ENCODE measurements at regions not wholly inside any gene's neighbourhood (a gene's known extent, or its start where the extent isn't known, plus 50 kb on each side); places are given as distances from the start of the nearest gene placed in this dataset.

DNA sequence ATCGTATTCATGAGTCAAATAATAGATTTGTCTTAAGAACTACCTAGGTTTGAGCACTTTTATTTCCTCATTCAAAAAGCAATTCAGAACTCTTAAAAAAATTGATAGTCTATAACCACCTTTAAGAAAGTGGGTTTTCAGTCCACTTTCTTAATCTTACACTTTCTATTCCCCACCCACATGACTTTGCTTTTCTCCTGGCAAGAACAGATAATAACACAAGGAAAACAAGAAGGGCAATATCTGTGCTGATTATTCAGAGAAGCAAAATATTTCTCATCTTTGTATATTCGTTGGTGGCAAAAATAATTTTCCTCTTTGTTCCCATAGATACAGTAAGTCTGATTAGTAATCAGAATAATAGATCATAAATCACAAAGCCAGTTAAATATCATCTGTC lies 130.6 kb upstream of the DNAJC10 start:
- no peak for TF ChIP-seq SUZ12 (IDR thresholded peaks at IDR 0.05; ENCODE audit: unreplicated experiment)
- TF ChIP-seq, protein P1, sequence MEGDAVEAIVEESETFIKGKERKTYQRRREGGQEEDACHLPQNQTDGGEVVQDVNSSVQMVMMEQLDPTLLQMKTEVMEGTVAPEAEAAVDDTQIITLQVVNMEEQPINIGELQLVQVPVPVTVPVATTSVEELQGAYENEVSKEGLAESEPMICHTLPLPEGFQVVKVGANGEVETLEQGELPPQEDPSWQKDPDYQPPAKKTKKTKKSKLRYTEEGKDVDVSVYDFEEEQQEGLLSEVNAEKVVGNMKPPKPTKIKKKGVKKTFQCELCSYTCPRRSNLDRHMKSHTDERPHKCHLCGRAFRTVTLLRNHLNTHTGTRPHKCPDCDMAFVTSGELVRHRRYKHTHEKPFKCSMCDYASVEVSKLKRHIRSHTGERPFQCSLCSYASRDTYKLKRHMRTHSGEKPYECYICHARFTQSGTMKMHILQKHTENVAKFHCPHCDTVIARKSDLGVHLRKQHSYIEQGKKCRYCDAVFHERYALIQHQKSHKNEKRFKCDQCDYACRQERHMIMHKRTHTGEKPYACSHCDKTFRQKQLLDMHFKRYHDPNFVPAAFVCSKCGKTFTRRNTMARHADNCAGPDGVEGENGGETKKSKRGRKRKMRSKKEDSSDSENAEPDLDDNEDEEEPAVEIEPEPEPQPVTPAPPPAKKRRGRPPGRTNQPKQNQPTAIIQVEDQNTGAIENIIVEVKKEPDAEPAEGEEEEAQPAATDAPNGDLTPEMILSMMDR (IDR thresholded peaks at IDR 0.05 in 2 of 3, conservative IDR thresholded peaks at IDR 0.05 in 1 of 3; ENCODE audit: control insufficient read depth in 2 of 3, extremely low read depth in 1 of 3, insufficient read depth in 1 of 3, low read depth in 3 of 3, low read length in 3 of 3): no peak
- TF ChIP-seq NRF1 (conservative IDR thresholded peaks at IDR 0.05; ENCODE audit: low read depth, low read length): no peak
- TF ChIP-seq FOXM1 (IDR thresholded peaks at IDR 0.05; ENCODE audit: low read depth, low read length): no peak
- TF ChIP-seq JUNB (IDR thresholded peaks at IDR 0.05): no peak
- TF ChIP-seq MYC (IDR thresholded peaks at IDR 0.05; ENCODE audit: insufficient read depth, insufficient read length, insufficient replicate concordance, low read length, severe bottlenecking): no peak
- TF ChIP-seq, protein P2, sequence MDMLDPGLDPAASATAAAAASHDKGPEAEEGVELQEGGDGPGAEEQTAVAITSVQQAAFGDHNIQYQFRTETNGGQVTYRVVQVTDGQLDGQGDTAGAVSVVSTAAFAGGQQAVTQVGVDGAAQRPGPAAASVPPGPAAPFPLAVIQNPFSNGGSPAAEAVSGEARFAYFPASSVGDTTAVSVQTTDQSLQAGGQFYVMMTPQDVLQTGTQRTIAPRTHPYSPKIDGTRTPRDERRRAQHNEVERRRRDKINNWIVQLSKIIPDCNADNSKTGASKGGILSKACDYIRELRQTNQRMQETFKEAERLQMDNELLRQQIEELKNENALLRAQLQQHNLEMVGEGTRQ (IDR thresholded peaks at IDR 0.05; ENCODE audit: borderline replicate concordance, low read depth, low read length): no peak
- TF ChIP-seq RAD21 (IDR thresholded peaks at IDR 0.05; ENCODE audit: insufficient read depth, low read depth, low read length): no peak
- no peak for TF ChIP-seq YY1 (IDR thresholded peaks at IDR 0.05; ENCODE audit: low read depth, low read length)

Data from GM12878 (cell line).